ENCODE measurements at regions not wholly inside any gene's neighbourhood (a gene's known extent, or its start where the extent isn't known, plus 50 kb on each side); places are given as distances from the start of the nearest gene placed in this dataset.
"Not testable (repeated sequence)": the region's sequence is repeated elsewhere in the genome, so short reads cannot be mapped to it uniquely, and the experiment has no call there.

DNA sequence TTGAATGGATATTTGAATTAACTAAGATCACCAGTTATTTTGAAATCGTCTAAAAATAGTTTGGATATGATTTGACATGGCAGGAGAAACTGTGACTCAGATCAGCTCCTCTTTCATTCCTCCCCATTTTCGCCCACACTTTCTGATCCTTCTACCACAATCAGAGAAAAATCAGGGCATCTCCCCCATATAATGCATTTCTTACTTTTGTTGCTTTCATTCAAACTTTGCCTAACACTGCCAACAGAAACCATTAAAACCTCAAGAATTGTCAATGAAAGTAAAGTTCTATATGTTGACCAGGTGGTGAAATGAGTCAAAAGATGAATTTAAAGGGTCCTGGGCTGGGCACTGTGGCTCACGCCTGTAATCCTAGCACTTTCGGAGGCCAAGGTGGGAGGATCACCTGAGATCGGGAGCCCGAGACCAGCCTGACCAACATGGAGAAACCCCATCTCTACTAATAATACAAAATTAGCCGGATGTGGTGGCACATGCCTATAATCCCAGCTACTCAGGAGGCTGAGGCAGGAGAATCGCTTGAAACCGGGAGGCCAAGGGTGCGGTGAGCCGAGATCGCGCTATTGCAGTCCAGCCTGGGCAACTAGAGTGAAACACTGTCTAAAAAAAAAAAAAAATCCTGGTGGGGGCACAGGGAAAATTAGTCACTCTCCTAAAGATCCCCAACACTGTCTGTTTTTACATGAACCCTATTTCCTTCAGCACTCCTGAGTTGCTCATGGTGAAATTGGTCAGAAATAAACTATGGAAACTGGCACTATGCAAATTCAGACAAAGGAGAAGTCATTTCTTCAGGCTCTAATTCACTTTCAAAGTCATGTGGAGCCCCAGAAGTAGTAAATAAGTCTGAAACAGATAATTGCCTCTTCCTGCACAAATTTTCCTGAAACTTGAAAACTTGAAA is 122.8 kb upstream of the NOCT start:
- no peak for DNase-seq

DNA sequence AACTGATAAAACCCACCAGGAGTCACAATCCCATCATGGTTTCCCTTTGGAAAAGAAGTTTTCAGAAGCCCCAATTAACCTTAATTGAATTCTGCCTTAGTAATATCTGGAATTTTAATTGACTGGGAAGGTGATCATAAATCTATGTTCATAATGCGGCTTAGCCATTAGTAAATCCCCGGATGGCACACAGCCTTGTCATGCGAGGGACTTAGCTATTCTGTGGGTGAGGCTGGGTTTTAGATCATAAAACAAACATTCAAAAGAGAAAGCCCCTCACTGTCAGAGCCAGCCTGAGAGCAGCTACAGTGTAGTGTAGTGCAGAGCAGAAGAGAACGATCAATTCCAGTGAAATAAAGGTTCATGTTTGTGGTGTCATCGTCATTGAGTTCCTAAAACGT is 124.0 kb upstream of the NOCT start:
- DNase-seq = no peak

DNA sequence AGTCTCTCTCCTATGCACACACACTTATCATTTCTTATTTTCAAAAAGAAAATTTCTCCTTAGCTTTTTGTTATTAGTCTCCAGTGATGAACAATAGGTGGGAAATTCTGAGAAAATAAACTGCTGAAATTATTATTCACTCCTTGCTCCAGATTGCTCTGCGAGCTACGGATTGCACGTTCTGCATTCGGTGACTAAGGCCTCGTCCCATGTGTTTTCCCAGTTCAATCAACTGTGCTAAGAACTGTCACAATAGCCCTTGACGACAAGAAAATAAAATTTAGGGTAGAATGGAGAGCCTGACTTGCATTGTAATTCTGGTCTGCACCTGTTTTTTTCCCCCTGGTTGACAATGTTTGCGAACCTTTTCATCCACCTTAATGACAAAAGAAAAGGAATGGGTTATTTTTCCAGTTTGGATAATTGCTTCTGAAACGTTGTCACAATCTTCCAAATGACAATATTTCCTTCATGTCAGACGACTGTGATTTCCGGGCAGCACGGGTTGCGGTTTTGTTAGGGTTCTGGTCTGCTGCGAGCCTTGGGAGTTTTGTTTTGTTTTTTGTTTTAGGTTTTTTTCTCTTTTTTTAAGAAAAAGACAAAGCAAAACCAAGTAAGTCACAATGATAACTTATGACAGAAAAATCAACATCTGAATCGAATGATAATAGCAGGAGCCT is 124.5 kb upstream of the NOCT start:
- DNase-seq = no peak

DNA sequence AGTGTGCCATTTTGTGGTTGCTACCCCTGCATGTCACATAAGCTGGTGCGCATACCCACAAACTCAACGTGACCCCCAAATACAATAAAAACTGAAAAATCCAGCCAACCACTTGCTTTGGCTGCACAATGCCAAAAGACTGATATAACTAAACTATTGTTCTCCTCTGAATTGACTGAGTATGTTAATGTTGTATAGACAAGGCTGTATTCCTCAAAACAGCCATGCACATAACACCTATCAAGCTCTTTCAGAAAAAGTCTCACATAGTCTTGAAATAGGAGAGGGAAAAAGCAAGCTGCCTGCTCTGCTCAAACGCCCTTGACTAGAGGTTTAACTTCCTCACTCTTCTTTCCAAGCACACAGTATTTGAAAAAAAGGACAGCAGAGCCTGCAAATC is 126.4 kb upstream of the NOCT start:
- DNase-seq = peak in 2 of 56 donors; percentile 11 to 17

DNA sequence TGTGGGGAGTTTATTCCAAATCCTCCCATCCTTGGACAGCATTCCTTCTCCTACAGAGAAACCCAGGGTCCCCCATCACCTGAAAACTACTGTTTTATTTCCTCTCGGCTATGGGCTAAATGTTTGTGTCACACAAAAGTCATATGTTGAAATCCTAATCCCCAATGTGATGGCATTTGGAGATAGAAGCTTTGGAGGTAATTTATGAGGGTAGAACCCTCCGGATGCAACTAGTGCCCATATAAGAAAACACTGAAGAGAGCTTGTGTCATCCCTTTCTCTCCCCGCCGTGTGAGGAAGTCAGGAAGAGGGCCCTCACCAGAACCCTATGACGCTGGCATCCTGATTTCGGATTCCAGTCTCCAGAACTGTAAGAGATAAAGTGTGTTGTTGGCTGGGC is 127.8 kb upstream of the NOCT start:
- DNase-seq = no peak

DNA sequence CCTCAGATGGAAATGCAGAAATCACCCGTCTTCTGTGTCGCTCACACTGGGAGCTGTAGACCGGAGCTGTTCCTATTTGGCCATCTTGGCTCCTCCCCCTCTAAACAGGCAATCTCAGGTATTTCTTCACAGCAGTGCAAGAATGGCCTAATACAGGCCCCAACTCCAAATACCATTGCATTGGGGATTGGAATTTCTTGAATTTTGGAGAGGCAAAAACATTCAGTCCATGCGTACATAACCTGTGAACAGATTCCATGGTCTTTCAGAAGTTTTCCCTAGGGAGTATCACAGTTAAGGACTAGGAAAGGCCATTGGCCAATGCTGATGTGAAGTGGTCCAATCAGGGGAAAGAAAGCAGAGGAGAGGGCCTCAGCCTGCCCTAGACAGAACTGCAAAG is 128.2 kb upstream of the NOCT start:
- no peak for DNase-seq

DNA sequence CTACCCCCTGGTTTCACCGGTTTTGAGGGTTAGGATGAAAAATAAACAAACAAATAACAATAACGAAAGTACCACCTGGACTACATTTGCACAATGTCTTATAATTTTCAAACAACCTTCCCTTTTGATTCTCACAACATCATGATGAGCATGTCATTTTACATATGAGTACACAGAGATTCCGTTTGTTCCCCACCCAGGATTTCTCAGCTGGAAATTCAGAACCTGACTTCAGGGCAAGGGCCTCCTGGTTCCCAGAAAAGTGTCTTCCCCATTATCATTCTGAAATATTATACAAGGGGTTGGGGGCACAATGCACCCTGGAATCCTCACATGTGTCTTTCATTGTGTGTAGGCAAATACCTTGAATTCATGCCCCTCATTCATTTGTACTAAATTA is 135.8 kb upstream of the NOCT start:
- no peak for DNase-seq

DNA sequence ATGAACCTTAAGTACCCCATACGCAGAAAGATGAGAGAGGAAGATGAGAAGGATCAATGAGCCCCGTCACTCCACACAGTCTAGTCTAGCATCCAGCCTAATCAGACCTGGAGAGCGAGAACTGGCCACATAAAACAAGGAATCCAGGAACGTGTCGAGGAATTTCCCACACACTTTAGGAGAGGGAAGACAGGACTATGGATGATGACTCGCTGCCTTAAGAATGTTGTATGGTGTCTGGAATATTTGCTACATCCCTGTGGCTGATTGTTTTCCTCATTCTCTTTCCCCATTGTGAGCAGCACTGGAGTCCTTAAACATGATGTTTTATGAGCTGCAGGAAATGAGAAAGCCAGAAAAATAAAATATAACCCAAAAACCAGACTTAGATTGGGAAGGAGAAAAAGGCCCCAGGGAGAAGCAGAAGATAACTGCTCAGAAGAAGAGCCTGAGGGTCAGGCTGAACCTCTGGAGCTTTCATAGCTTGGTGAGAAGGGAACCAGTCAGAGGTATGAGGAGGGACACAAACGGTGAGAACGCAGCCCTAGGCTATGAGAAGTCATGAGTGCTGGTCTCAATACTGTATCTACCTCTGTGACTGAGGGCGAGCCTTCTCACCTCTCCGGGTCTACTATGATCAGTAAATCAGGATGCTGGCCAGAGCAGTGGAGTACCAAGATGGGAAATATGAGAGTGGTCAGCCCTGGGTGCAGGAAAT is 139.5 kb upstream of the NOCT start:
- no peak for DNase-seq

DNA sequence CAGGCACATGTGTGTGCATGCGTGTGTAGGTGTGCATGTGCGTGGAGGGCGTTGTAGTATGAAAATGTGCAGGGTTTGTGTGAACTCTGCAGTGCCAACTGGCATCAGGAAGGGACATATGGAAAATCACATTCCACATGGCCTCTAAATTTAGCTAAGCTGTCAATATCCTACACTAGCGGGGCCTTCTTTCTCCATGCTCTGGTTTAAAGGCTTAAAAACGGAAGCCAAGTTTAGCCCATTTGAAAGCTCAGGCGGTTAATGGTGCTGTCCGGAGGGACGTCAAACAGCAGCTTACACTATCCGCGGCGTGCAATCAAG is 144.1 kb upstream of the NOCT start:
- no peak for DNase-seq

DNA sequence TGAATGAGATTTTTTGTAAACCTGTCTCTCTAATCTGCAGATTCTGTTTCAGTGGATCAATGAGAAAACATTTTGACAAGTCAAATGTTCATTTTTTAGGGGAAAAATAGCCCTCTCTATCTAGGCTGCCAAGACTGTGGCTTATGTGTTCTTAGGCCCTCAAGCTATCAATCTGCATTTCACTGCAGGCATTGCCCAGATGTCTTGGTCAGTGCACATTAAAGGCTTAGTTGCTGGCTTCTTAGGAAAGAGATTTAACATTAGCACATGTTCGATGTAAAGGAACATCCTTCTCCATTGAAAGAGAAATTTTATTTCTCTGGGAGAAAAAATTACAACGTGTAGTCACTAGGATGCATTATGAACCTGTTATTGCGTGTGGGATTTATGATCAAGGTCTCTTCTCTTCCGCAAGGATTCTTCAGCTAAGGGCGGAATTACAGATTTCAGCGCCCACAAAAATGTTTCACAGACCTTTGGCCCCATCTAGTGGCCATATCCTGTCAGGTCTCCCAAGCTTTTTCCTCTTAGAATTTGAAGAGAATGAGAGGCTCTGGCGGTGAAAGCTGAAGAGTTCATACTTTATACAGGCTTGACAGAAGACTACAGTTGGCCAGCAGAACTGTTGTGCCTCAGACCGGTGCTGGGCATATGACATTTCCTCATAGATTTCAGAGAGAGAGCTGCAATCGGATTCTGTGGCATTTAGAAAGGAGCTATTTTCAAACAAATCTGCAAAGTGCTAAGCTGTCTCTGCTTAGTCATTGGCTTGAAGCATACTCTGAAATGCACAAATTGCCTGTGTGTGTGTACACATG is 144.6 kb upstream of the NOCT start:
- peak in 53 of 56 donors; percentile 0 to 86 (median 38) for DNase-seq

DNA sequence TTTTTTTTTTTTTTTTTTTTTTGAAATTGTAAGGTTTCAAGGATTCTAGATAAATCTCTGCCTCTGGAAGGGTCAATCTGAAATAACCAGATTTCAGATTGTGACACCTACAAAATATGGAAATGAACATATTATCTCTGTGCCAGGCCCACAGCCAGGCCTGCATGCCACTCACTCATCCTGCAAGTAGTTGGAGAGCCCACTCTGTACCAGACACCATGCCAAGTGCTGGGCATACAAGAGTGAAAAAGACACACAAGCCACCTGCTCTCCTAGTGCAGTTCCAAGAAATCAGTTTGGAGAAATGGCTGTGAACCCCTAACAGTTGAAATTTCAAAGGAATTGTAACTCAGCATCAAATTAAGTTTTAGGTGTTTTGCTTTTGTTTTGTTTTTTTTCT is 145.9 kb upstream of the NOCT start:
- DNase-seq = no peak

DNA sequence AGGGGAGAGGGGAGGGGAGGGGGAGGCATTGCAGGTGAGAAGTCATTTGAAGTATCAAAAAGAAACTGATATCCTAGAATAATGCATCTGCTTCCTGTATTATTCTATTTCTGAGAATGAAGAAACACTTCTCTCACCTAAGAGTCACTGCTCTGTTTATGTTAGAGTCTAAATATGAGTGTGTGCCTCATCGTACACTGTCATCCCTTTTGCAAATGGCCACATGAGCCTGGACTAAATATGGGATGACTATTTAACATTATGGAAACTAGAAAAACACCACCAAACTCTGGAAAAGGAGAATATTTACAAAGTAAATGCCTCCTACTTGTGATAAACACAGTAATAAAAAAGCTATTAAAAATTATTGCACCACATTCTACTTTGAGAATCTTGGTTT is 146.4 kb upstream of the NOCT start:
- DNase-seq = no peak

DNA sequence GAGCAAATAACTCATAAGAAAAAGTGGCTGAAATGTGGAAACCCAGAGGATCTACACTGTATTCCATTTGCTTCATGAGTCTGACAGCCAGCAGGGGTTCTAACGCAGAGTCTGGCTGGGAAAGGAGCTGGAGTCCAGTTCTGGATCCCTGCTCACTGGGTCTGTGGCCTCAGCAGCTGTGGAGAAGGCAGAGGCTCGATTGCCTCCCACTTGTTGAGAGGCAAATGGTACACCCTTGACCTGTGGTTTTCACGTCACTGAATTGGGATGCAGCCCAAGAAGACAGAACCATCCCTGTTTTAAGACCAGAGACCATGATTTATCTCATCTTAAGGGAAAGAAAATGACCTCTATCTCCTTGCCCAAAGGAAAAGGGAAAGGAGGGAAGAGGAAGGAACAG is 147.0 kb upstream of the NOCT start:
- DNase-seq = no peak

DNA sequence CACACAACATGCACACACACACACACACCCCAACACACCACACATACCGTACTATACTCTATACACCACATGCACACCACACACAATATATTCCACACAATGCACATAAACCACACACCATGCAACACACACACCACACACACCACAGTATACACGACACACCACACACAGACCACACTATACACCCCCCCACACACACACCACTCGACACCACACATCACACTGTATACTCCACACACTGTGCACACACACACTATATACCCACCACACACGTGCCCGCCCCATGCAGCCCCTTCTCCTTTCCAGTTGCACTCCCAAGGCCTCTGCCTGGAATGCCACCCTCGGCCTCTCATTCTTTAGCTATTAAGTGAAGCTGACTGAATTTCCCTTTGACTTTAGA is 148.2 kb upstream of the NOCT start:
- no peak for DNase-seq

DNA sequence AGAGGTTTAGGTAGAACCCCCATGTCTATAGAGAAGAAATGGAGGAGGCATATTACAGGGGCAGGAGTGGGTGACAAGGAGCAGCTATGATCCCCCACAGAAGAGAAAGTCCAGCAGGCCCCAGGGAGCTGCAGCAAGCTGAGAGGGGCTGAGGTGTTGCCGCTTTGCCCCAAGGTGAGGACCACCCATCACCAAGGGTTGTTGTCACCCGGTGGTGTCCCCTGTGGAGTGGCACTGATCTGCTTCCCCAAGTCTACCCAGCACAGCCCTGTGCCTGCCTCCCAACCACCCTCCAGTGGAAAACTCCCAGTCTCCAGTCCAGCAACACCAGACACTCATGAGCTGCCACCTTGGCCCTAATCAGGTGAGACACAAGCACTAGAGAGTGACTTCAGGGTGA is 149.3 kb upstream of the NOCT start:
- no peak for DNase-seq

DNA sequence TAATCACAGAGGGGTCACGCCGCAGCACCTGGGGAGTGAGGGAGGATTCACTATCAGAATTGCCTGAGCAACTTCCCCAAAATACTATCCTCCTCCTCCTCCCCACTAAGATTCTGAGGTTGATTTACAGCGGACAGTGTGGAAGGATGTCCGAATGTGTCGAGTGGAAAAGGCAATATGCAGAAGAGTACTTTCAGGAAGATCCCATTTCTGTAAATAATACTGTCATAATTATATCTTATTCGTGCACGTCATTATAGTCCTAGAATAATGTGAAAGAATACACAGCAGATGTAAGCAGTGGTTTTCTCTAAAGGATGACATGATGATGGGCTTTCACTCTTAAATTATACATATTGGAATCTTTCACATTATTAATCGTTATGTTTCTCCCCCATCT is 149.8 kb upstream of the NOCT start:
- no peak for DNase-seq

DNA sequence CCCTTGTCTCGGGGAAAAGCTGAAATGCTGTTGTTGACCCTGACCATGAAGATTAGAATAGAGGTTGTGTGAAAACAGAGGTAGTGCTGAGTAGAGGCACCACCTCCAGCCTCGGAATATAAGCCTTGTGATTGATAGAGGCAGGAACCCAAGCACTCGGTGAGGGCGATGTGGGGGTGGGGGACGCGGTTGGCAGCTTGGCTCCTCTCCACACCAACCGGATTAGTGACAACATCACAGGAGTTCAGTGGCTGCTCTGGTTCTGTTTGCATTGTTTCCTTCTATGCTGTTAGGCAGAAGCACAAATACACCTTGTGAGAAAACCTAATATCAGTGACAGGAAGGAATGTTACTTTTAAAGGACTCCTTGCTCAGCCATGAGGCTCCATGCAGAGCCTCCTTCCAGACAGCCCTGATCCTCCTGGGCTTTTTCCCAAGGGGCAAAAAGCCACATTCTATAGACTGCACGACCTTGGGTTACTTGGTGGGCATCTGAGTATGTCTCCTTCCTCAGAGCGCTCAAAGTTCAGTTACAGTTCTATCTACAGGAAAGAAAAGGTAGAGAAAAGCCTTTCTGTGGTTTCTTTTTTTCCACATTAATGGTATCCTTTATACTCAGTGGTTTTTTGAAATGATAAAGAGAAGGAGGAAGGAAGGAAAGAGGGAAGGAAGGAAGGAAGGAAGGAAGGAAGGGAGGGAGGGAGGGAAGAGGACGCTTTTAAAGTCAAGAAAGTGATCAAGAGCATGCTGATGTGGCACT is 150.4 kb upstream of the NOCT start:
- no peak for DNase-seq

DNA sequence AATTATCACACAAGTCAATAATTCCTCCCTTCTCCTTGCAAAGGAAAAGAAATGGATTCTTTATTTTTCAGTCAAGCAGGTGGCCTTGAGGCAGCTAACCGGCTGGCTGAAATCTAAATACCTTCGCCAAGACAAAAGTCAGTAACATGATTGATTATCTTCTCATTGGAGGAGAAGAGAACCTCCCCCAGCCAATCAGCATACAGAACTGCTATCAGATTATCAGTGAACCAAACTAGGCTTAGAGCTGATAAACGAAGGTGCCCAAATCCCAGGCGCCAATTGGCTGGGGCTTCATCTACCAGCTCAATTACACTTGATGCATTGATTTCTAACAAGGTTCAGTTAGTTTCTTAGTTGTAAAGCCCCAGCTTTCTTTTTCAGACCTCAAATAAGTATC is 152.4 kb upstream of the NOCT start:
- DNase-seq = no peak

DNA sequence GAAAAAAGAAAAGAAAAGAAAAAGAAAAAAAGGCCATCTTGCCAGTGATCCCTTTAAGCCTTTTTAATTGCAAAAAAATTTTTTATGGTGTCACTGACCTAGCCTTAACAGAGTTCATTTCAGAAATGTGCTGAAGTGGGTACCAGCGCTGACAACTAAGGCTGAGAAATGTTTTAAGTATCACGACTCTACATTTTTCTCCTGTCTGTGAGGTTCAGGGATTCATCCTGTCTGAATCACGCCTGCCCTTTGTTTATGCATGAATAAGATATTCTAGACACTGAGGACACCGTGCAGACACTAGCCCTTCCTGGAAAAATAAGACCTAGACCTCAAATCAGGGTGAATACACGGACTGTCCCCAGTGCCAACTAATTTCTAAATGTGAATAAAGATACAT is 154.4 kb upstream of the NOCT start:
- no peak for DNase-seq

DNA sequence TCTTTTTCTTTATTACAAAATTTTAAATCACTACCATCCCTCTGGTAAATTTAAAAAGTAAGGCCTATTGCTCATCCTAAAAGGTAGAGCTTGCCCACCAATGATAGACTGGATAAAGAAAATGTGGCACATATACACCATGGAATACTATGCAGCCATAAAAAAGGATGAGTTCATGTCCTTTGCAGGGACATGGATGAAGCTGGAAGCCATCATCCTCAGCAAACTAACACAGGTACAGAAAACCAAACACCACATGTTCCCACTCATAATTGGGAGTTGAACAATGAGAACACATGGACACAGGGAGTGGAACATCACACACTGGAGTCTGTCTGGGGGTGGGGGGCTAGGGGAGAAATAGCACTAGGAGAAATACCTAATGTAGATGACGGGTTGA is 155.2 kb upstream of the NOCT start:
- DNase-seq = not testable (repeated sequence)

DNA sequence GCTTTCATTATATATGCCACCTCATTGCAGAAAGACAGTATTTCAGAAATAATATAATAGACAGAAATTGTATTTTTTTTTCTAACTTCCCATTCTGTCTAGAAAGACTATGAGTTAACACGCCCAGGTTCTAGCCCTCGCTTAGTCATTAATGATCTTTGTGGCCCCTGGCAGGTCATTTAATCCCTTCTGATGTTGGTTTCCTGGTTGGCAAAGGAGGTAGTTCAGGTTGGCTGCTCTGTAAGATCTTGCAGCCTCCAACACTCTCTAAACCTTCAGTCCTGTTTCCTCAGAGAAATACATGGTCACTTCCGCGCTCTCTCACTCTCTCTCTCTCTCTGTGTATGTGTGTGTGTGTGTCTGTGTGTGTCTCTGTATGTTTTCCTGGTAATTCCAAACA is 156.3 kb upstream of the NOCT start:
- no peak for DNase-seq
